Lung (tissue), 11 donors: ENCODE measurements at regions not wholly inside any gene's neighbourhood (a gene's known extent, or its start where the extent isn't known, plus 50 kb on each side); places are given as distances from the start of the nearest gene placed in this dataset.

ENCODE experiments used
- ATAC-seq: fragments of 200-7000 bp; cut with Tn5 transposase; one replicate; pipeline ENCODE4 v1.9.1; 2020; ENCODE audit warnings: moderate number of reproducible peaks; ENCODE audit not compliant: insufficient read depth, low FRiP score
- DNase-seq, 3 donors: peaks; one replicate each; pipeline ENCODE4 v3.0.0-alpha.2; 2013 to 2017
- H3K27ac ChIP-seq, 2 donors: one replicate each; pipeline ENCODE4 v1.5.1; 2013; ENCODE audit warnings: mild to moderate bottlenecking in 2 of 2, moderate library complexity in 2 of 2, control low read depth in 1 of 2, inconsistent platforms in 1 of 2, low read depth in 1 of 2, low read length in 1 of 2
- H3K27me3 ChIP-seq, 3 donors: one replicate each; pipeline ENCODE4 v1.5.1; 2013; ENCODE audit warnings: low read length in 2 of 3; ENCODE audit not compliant: control insufficient read depth in 3 of 3, insufficient read depth in 3 of 3
- H3K36me3 ChIP-seq, 4 donors: one replicate each; pipeline ENCODE4 v1.5.1; 2013; ENCODE audit warnings: low read length in 4 of 4, mild to moderate bottlenecking in 1 of 4, moderate library complexity in 1 of 4; ENCODE audit not compliant: control insufficient read depth in 4 of 4, insufficient read depth in 4 of 4
- H3K4me1 ChIP-seq, 5 donors: one replicate each; pipeline ENCODE4 v1.5.1; 2013; ENCODE audit warnings: low read length in 5 of 5, mild to moderate bottlenecking in 2 of 5, moderate library complexity in 1 of 5; ENCODE audit not compliant: control insufficient read depth in 5 of 5, insufficient read depth in 5 of 5
- H3K4me3 ChIP-seq: one replicate; pipeline ENCODE4 v1.5.1; 2013; ENCODE audit warnings: mild to moderate bottlenecking, control low read depth, moderate library complexity
- H3K9ac ChIP-seq, 2 donors: one replicate each; pipeline ENCODE4 v1.5.1; 2013; ENCODE audit warnings: low read length in 2 of 2, control low read depth in 1 of 2; ENCODE audit not compliant: insufficient read depth in 1 of 2
- H3K9me3 ChIP-seq, 4 donors: one replicate each; pipeline ENCODE4 v1.5.1; 2013; ENCODE audit warnings: low read length in 3 of 4, mild to moderate bottlenecking in 1 of 4, moderate library complexity in 1 of 4; ENCODE audit not compliant: control insufficient read depth in 4 of 4, insufficient read depth in 3 of 4
- CTCF ChIP-seq: IDR thresholded peaks from 2 replicates; pipeline ENCODE4 v1.5.1; 2012; ENCODE audit warnings: mild to moderate bottlenecking; ENCODE audit errors: control extremely low read depth, extremely low read depth
- WGBS, 2 donors: extraction: QIAGEN DNeasy Blood & Tissue Kit; methylation state at CpG; one replicate each; pipeline ENCODE4 v1.1.7; 2013; 5-methylcytosine and 5-hydroxymethylcytosine counted together
- donor health status: control.
- donor health status: control.
- donor health status: Bipolar disorder and iron deficiency.
- donor health status: healthy.
- donor health status: DM: yes; HTN: yes; CAD: no.

GRCh38 chr15:57780471-57780870 is 74.0 kb downstream of the POLR2M start:
- Histone ChIP-seq H3K27ac (no peak overlapping the region), H3K9me3 (no peaks in the 10 kb centered on the region), H3K4me3 (no peak overlapping the region), H3K36me3 (peaks cover 0 to 2% (median 0%) of the 10 kb centered on the region in 4 donors), H3K4me1 (peaks cover 0 to 11% (median 2%) of the 10 kb centered on the region in 5 donors), H3K9ac (no peak overlapping the region), H3K27me3 (no peaks in the 10 kb centered on the region)
- no peak for TF ChIP-seq CTCF
- DNase-seq, result no peak
- no peak for ATAC-seq
- WGBS, 2 donors, result 76 to 84% methylated on average over 4 of the region's 4 CpGs

- Histone ChIP-seq H3K4me3 (no peak overlapping the region), H3K9me3 (no peaks in the 10 kb centered on the region), H3K36me3 (peaks cover 0 to 2% (median 0%) of the 10 kb centered on the region in 4 donors), H3K9ac (no peak overlapping the region), H3K27me3 (no peaks in the 10 kb centered on the region), H3K27ac (no peak overlapping the region), H3K4me1 (peaks cover 0 to 2% (median 0%) of the 10 kb centered on the region in 5 donors)
- DNase-seq (no peak), ATAC-seq (no peak)
- no peak for TF ChIP-seq CTCF
- WGBS, 2 donors, result 92 to 94% methylated on average over 6 of the region's 6 CpGs
Measured at GRCh38 chr15:57782731-57783130, 76.2 kb downstream of the POLR2M start.

GRCh38 chr15:57784081-57784511 is 77.6 kb downstream of the POLR2M start:
- 47 to 51% methylated on average over 4 of the region's 4 CpGs for WGBS, 2 donors
- DNase-seq, result no peak
- Histone ChIP-seq H3K27me3 (no peaks in the 10 kb centered on the region), H3K4me3 (no peak overlapping the region), H3K4me1 (peaks cover 0 to 7% (median 4%) of the 10 kb centered on the region in 5 donors), H3K27ac (peak overlapping the region in 1 of 2 donors; percentile 11), H3K9me3 (no peaks in the 10 kb centered on the region), H3K36me3 (no peaks in the 10 kb centered on the region), H3K9ac (no peak overlapping the region)
- ATAC-seq, result no peak
- TF ChIP-seq CTCF, result no peak

DNA sequence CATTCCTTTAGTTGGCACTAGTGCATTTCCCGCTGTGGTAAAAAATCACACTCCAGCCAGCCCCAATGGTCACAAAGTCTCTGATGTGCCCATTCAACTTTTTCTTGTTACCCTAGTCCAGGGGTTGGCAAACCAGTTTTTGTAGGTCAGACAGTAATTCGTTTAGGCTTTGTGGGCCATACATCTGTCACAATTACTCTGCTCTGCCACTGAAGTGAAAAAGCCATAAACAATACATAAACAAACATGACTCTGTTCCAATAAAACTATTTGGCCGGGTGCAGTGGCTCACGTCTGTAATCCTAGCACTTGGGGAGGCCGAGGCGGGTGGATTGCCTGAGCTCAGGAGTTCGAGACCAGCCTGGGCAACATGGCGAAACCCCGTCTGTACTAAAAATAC is 78.5 kb downstream of the POLR2M start:
- no peak for DNase-seq
- Histone ChIP-seq H3K4me1 (peaks cover 0 to 15% (median 4%) of the 10 kb centered on the region in 5 donors), H3K27ac (no peak overlapping the region), H3K36me3 (no peaks in the 10 kb centered on the region), H3K9ac (no peak overlapping the region), H3K9me3 (no peaks in the 10 kb centered on the region), H3K27me3 (no peaks in the 10 kb centered on the region), H3K4me3 (no peak overlapping the region)
- WGBS, 2 donors, result 79 to 85% methylated on average over 9 of the region's 9 CpGs
- TF ChIP-seq CTCF, result no peak
- ATAC-seq, result no peak
